GM19240 (cell line): ENCODE measurements at regions not wholly inside any gene's neighbourhood (a gene's known extent, or its start where the extent isn't known, plus 50 kb on each side); places are given as distances from the start of the nearest gene placed in this dataset.
"Not testable (repeated sequence)": the region's sequence is repeated elsewhere in the genome, so short reads cannot be mapped to it uniquely, and the experiment has no call there.

Source experiments
- DNase-seq: peaks from one replicate; pipeline ENCODE4 v3.0.0; 2011; ENCODE audit warnings: low spot score; ENCODE audit not compliant: insufficient read length

DNA sequence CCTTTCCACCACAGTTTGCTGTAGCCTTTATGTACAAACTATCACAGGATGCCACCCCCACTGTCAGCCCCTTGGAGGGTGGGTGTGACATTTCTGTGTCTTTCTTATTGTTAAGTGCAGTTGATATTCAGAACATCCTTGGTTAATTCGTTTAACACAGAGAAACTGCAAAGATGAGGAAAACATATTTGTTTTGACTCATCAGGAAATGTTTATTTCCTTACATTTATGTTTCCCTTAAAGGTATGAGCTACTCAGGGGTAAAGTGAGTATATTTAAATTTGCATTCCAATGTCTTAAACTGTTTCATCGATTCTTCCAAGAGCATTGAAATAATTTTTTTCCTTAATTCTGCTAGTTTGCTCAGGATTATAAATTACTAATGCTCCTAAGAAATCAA is 243.4 kb downstream of the RDH14 start:
- no peak for DNase-seq

DNA sequence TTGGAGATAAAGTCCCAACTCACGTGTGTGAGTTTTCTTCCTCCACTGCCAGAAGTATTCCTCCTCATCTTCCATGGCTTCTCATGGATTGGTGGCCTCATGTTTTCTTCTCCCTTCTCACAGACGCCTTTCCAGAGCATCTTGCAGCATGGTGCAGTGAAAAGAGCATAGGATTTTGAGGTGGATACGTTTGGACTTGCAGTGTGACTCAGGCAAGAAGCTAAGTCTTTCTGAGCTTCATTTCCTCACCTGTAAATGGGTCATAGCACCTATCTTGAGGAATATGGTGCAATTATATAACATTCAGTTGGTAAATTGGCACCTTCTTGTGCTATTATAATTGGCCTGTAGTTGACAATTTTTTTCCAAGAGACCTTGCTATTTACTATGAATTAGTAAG is 247.6 kb downstream of the RDH14 start:
- DNase-seq = no peak

DNA sequence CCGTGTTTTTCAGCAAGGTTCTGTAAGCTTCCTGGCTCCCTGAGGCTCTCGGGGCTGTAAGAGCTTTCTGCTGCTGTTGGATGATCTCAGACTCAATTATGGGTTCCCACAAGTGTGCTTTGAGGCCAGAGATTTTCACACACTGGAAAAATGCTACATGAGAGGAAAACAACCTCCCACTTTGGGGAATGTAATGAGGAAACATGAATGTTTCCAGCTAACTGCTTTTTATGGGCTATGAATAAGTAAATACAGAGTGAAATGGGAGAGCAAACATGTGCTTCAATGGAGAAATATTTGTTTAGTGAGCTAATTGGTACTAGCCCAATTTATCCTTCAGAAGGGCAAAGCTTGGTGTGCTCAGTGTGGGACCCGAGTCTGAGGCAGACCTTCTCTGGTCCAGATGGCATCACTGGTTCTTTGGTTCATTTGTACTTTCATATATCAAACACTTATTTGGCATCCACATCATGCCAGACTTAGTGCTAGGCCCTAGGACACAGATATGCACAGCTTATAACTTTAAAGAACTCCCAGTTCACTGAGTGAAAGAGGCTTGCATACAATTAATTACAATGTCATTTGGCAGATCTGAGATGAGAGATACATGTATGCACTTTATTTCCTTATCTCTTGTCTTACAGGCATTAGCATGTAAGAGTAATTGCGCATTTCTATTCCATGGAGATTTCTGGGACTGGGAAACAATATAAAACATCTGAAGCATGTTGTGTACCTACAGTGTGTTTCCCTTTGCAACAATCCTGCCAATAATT is 248.8 kb downstream of the RDH14 start:
- no peak for DNase-seq

DNA sequence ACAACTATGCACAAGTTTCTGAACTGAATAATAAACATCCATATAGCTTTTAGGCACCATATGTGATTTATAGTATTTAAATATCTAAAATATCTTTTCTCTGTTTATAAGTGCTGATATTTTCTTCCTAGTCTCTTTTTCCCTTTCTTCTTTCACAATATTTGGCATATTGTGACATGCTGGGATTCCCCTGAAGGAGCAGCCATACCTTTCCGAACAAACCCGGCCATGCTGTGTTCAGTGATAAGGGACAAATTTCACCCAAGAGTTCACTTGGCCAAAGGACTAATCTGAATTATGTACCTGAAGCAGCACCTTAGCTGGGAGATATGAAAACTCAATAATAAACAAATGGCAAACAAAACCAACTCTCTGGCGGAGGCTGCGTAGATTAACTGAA is 250.8 kb downstream of the RDH14 start:
- DNase-seq = no peak

DNA sequence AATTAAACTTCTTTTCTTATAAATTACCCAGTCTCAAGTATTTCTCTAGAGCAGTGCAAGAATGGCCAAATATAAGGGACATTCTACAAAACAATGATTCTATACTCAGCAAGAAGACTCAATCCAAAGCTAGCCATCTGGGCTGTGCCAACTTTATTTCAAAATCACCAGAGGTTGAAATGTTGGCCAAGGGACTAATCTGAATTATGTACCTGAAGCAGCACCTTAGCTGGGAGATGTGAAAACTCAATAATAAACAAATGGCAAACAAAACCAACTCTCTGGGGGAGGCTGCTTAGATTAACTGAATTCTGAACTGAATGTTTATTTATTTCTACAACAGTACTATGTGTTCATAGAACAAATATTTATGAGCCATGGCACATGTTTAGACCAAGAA is 251.3 kb downstream of the RDH14 start:
- no peak for DNase-seq

DNA sequence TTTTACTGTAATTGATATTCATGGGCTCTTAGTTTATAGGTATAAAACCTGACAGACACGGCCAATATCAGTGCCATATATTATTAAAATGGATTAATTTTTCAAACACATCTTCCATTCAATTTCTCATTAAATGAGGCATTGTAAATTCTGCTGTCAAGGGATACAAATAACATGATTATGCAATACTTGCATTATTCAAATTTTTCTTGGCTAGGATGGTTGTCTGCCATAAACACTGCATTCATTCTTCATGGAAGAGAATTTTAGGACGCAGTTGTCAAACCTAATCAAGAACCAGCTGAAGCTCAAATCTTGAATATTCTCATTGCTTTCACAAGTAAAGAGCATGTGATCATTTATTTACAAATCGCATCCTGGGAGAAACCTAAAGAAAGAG is 255.6 kb downstream of the RDH14 start:
- DNase-seq = no peak

DNA sequence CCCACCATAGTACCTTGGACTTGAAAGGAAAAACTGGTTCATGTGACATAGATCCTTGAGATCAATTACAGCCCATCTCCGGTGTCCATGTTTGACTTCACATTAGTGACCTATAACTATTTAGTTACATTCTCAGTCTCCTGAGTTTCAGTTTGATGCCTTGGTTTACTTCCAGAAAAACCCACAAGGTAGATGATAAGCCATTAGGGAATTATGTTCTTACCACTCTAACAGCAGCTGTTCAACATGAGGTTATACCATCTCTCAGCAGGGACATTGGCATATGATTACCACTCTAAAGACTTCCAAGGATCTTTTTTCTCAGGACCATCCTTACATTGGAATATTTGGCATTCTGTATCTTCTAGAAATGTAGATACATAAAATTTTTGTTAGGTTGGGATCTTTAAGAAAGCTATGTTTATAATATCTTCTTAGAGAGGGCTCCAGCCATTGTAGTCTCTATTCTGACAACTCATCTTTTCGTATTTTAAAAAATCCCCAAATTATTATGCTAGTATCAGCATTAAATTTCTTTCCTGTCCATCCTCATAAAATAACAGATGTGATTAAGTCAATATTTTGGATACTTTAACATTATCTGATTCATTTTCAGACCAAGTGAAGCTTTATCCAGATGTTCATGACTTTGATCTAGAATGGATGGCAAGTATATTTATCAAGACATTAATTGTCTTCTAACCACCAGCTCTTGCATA is 258.9 kb downstream of the RDH14 start:
- DNase-seq = no peak

DNA sequence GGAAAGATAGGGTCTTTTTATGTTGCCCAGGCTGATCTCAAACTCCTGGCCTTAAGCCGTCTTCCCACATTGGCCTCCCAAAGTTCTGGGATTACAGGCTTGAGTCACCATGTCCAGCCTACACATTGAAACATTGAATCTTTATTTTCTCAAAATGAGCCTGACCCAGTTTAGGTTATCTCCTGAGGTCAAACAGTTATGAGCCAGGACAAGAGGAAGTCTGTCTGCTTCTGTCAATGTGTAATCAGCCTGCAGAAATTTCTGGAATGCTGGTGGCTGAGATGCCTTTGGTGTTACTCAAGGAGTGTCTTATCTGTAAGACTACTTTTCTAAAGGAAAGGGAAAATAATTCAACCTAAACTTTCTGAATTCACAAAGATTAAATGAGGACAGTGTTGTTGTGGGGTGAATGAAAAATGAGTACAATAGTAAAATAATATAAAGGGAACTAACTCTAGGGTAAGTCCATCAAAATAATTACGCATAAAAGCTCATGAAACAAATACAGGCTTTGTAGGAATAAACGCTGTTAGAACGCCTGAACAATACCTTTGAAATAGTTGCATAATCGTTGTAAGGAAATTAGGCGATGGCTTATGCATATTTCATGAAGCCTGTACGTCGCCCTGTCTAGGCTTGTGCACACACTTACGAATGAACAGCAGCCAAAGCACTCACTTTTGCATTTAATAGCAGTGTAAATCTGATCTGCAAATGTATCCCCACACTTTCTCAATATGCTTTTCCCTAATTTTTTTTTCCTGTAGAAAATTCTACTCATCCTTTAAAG is 260.8 kb downstream of the RDH14 start:
- no peak for DNase-seq

DNA sequence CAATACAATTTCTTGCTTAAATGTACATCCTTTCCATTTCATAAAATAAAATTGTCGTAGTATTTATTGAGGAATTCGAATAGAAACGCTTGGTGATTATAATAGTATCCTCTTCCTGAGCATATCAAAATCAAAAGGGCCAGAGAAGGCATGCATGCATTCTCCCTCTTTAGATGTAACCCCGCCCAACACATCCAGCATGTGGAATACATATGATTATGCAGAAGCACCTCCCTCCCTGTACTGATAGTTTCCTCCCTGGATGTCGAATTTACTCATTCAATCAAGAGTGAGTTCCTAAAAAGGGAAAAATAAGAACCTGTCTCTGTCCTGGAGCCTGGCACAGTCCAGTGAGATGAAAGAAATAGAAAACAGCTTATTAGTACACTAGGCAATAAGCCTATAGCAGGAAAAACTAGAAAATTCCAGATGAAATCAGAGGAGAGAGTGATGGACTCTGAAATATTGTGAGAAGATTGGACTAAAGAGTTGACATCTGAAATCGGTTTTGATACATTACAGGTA is 262.9 kb downstream of the RDH14 start:
- no peak for DNase-seq

DNA sequence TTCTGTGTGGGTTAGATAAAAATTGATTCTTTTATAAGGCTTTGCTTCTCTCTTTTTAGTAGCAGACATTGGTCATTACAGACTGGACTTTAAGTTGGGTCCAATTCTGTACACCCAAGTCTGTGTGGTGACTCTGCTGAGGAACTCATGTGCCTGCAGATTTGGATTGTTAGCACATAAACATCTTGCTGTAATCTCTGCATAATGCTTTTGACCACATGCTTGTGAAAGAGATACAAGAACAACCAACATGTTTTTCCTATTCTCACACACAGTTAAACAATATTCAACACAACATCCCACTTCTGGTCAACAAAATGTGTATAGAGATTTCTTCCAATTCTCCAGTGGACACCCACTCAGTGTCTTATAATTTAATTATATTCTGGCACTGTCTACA is 270.1 kb downstream of the RDH14 start:
- no peak for DNase-seq

DNA sequence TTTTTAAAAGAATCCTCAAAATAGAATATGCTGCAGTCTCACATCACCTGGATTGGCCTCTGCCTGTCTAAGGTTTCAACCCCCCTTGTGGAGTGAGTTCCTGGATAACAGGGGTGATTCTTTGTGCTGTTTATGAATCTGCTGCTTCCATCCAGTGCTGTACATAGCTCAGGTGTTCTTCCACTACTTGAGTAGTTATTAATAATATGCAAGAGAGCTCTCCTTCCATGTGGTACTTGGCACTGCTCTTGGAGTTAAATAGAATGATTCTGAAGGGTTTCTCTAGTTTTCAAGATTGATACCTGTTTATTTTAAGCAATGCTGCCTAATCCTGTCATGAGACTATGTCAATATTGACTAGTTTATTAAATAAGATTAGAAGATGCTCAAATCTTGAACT is 273.6 kb downstream of the RDH14 start:
- no peak for DNase-seq

DNA sequence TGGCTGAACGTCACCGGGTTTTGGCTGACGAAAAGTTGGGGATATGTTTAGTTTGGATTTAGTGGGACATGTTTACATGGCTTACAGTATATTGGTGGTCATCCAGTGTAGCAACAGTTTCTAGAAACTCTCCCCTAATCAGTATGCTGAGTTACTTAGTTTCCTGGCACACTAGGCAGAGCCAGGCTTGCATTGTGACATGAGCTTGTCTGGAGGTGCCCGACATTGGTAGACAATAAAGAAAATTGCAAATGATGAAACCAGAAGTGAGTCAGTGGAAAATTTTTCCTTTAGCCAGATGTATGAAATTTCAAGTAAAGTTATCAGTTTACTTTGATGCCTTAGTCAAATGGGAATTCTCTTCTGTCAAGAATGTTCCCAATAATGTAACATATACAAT is 276.1 kb downstream of the RDH14 start:
- no peak for DNase-seq

DNA sequence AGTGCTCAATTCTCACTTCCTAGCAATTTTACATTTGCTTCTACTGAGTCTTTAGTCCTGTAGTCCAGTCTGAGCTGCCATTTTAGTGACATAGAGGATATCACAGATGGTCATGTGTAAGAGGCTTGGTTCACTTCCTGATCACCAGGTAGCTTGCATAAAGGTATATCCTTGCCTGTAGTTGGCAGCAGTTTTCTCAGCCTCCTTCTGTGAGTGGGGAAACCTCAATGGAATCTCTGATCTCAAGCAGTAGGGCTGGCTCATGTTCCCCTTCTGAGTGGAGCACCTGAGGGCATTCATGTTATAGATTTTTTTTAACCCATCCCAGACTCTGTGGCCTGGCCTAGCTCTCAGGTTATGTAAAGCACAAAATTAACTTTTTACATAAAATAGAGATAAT is 278.4 kb downstream of the RDH14 start:
- DNase-seq = no peak

DNA sequence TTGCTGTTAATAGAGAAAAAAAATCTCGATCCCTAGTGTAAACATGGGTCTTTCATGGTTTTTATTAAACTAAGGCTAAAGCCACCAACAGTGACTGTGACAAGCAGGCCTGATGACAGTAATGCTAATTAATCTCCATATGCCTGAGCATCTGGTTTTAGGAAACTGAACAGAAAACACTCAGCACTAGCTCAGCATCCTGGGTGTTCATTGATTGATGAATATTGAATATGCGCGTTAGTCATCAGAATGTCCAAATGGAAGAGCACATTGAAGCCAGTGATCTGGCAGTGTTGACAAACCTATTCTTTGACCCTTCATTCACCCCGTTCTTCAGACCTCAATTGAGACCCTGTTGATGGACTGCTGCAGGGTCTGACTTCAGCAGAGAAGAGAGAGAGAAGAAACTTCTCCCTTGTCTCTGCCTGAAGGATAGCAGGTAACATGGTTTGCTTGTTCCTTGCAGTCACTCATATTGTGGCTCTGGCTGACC is 283.8 kb downstream of the RDH14 start:
- no peak for DNase-seq

DNA sequence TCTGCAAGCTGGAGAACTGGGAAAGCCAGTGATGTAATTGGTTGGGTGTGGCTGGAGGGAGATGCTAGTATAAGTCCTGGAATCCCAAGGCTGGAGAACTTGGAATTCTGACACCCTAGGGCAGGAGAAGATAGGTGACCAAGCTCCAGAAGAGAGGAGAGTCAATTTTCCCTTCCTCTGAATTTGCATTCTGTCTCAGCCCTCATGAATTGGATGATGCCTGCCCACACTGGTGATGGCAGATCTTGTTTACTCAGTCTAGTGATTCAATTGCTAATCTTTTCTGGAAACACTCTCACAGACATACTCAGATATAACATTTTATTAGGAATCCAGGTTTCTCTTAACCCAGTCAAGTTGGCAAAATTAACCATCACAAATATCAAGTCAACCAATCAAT is 287.2 kb downstream of the RDH14 start:
- DNase-seq = no peak

DNA sequence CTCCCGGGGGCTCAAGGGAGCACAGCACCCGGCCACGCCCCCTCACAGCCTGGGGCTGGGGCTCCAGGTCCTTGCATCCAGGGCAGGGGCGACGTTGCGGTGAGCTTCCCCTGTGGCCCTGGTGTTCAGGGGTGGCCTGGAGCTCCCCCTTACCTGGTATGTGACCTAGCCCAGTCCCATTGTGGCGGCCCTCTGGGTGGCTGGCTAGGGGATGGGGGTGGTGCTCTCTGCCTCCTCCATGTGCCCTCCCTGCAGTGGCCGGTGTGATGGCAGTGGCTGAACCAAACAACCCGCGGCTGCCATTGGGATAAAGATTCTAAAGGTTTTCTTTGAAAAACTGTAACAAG is 288.3 kb downstream of the RDH14 start:
- no peak for DNase-seq

DNA sequence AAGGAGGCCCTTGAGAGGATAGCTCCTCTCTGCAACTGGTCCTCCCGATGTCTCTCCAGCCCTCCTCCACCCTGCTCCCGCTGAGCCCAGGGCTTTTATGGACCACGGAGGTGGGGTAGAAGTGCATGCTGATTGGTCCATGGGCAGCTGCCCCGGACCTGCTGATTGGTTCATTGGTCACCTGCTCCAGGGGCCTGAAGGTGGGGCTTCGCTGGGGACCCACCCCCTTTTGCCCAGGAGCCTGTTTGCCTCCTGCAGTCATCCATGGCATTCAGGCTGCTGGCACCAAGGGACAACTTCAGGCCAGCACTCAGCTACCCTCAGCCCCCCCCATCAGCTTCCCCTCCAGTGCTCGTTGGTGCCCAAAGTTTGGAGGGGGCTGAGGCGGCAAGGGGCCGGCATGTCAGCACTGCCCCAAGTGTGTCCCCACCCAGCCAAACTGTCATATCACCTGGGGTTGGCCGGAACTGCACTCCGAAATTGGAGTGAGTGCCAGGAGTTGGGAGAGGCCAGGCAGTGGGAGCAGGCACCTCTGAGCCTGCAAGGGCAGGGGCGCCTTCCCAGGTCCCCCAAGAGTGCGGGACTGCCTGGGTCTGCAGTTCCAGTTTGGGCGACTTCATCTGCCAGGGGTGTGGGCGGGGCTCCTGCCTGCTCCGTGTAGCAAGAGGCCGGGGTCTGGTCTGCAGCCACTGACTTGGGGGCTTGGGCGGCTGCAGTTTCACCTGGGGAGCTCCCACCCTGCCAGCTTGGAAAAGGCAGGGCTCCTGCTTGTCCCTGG is 288.9 kb downstream of the RDH14 start:
- no peak for DNase-seq

DNA sequence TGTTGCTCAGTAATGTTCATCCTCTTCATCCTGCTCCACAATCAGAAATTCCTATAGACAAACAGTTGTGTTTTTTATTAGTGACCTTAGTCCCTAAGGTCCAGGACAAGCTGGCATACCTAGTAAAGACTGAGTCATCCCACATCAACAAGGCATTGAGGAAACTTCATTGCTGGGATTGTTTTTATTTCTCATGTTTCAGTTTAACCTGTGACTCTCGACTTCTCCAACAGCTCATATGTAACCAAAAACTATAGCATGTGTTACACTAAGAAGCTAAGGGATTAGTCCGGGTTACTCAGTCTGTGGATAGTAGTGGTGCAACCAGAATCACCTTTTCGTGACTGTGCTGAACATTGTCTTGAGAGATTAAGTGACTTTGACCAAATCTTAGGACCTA is 292.1 kb downstream of the RDH14 start:
- no peak for DNase-seq

DNA sequence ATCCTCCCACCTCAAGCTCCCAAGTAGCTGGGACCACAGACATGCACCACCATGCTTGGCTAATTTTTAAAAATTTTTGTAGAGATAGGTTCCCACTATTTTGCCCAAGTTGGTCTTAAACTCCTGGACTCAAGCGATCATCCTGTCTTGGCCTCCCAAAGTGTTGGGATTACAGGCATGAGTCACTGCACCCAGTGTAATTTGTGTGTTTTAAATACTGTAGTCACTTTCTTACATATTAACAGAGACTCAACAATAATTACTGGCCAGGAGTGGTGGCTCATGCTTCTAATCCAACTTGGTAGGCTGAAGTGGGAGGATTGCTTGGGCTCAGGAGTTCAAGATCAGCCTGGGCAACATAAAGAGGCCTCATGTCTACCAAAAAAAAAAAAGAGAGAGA is 293.0 kb downstream of the RDH14 start:
- no peak for DNase-seq

DNA sequence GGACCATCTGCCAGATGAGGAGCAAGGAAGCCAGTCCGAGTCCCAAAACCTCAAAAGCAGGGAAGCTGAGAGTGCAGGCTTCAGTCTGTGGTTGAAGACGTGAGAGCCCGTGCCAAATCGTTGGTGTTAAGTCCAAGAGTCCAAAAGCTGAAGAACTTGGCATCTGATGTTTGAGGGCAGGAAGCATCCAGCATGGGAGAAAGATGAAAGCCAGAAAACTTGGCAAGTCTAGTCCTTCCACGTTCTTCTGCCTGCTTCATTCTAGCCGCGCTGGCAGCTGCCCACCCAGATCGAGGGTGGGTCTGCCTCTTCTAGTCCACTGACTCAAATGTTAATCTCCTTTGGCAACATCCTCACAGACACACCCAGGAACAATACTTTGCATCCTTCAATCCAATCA is 293.8 kb downstream of the RDH14 start:
- not testable (repeated sequence) for DNase-seq
